ENCODE measurements at regions not wholly inside any gene's neighbourhood (a gene's known extent, or its start where the extent isn't known, plus 50 kb on each side); places are given as distances from the start of the nearest gene placed in this dataset.

GRCh38 chr4:121457278-121457875 is 76.6 kb upstream of the QRFPR start:
- TF ChIP-seq EZH2 (IDR thresholded peaks at IDR 0.05; ENCODE audit: insufficient read depth, poor library complexity, severe bottlenecking) = no peak
- no peak for TF ChIP-seq EZH2phosphoT487 (IDR thresholded peaks at IDR 0.05; ENCODE audit: insufficient read depth, low read depth)

Measured in GM23248 (cell line).